ENCODE measurements at regions not wholly inside any gene's neighbourhood (a gene's known extent, or its start where the extent isn't known, plus 50 kb on each side); places are given as distances from the start of the nearest gene placed in this dataset.

DNA sequence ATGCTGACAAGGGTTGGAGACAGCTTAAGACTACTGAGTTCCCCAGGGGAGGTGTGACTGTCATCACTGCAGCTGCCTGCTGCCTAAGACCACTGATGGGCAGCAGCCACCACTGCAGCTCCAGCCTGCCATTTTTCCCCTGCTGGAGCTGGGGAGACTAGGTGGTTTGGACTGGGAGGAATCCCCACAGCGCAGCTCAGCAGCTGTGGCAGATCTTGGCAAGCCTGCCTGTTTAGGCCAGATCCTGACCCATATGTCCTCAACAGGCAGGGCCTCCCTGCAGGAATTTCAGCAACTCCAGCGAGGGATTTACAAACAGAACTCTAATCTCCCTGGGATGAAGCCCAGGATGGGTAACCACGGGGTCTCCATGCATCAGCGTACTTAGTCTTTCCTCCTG lies 356.4 kb upstream of the TOM1L1 start:
- ChIA-PET POLR2A (ENCODE audit: unreplicated experiment) (no interaction called here), CTCF (no interaction called here)
- H3K9ac ChIP-seq (ENCODE audit: low read length), result no peak overlapping the region
- no peak overlapping the region for H3K4me3 ChIP-seq (ENCODE audit: low read length)
- no peak for ATAC-seq
- no peaks in the 10 kb centered on the region for H3F3A ChIP-seq (ENCODE audit: low read length, unreplicated experiment)
- intact Hi-C loops (cut with micrococcal nuclease), result no loop called here
- H3K79me2 ChIP-seq (ENCODE audit: low read length), result no peaks in the 10 kb centered on the region
- H3K27me3 ChIP-seq (ENCODE audit: low read length), result no peaks in the 10 kb centered on the region
- H3K4me2 ChIP-seq (ENCODE audit: low read length), result no peak overlapping the region
- H3K36me3 ChIP-seq (ENCODE audit: low read depth, low read length), result no peaks in the 10 kb centered on the region
- no TSS peak for BruUV-seq (replicated peaks)
- H3K9me2 ChIP-seq (replicated peaks; ENCODE audit: low read length), result no peaks in the 10 kb centered on the region
- TF ChIP-seq, protein P1, sequence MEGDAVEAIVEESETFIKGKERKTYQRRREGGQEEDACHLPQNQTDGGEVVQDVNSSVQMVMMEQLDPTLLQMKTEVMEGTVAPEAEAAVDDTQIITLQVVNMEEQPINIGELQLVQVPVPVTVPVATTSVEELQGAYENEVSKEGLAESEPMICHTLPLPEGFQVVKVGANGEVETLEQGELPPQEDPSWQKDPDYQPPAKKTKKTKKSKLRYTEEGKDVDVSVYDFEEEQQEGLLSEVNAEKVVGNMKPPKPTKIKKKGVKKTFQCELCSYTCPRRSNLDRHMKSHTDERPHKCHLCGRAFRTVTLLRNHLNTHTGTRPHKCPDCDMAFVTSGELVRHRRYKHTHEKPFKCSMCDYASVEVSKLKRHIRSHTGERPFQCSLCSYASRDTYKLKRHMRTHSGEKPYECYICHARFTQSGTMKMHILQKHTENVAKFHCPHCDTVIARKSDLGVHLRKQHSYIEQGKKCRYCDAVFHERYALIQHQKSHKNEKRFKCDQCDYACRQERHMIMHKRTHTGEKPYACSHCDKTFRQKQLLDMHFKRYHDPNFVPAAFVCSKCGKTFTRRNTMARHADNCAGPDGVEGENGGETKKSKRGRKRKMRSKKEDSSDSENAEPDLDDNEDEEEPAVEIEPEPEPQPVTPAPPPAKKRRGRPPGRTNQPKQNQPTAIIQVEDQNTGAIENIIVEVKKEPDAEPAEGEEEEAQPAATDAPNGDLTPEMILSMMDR (conservative IDR thresholded peaks at IDR 0.05; ENCODE audit: low read depth, low read length), result no peak
- TF ChIP-seq EZH2 (IDR thresholded peaks at IDR 0.05; ENCODE audit: low read length, unreplicated experiment) (no peak), EZH2phosphoT487 (IDR thresholded peaks at IDR 0.05; ENCODE audit: borderline replicate concordance, low read length) (no peak)
- H3K27ac ChIP-seq (ENCODE audit: low read length), result no peak overlapping the region
- peaks cover 36% of the 10 kb centered on the region for H3K9me3 ChIP-seq (ENCODE audit: low read length)
- no peak for DNase-seq
- H3K4me1 ChIP-seq (ENCODE audit: insufficient read depth, low read length), result no peaks in the 10 kb centered on the region
- H2AFZ ChIP-seq (ENCODE audit: low read length), result no peak overlapping the region
- no peaks in the 10 kb centered on the region for H4K20me1 ChIP-seq (ENCODE audit: low read length)

DNA sequence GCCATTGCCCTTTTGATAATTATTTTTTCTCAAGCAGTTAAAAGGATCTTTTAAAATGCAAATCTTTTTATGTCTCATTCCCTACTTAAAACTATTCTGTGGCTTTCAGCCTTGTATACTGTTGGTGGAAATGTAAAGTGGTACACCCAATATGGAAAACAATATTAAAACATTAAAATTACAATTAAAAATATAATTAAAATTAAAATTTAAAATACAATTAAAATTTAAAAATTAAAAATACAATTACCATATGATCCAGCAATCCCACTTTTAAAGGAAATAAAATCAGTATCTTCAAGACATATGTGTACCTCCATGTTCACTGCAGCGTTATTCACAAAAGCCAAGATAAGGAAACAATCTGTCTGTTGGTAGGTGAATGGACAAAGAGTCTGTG lies 340.8 kb upstream of the TOM1L1 start:
- Histone ChIP-seq H3K9me2 (replicated peaks; ENCODE audit: low read length) (no peaks in the 10 kb centered on the region), H2AFZ (ENCODE audit: low read length) (no peak overlapping the region), H3K27ac (ENCODE audit: low read length) (no peak overlapping the region), H3K27me3 (ENCODE audit: low read length) (no peaks in the 10 kb centered on the region), H3K9me3 (ENCODE audit: low read length) (peaks cover 57% of the 10 kb centered on the region), H3K79me2 (ENCODE audit: low read length) (no peaks in the 10 kb centered on the region), H3K4me3 (ENCODE audit: low read length) (no peak overlapping the region), H3K4me1 (ENCODE audit: insufficient read depth, low read length) (no peaks in the 10 kb centered on the region), H3K4me2 (ENCODE audit: low read length) (no peak overlapping the region), H3F3A (ENCODE audit: low read length, unreplicated experiment) (no peaks in the 10 kb centered on the region), H3K36me3 (ENCODE audit: low read depth, low read length) (no peaks in the 10 kb centered on the region), H3K9ac (ENCODE audit: low read length) (no peak overlapping the region), H4K20me1 (ENCODE audit: low read length) (no peaks in the 10 kb centered on the region)
- no TSS peak for BruUV-seq (replicated peaks)
- POLR2A ChIA-PET (ENCODE audit: unreplicated experiment), result no interaction called here
- TF ChIP-seq EZH2phosphoT487 (IDR thresholded peaks at IDR 0.05; ENCODE audit: borderline replicate concordance, low read length) (no peak), EZH2 (IDR thresholded peaks at IDR 0.05; ENCODE audit: low read length, unreplicated experiment) (no peak)
- TF ChIP-seq, protein P1 (conservative IDR thresholded peaks at IDR 0.05; ENCODE audit: low read depth, low read length), result no peak
- ATAC-seq (no peak), DNase-seq (no peak)
- intact Hi-C loops (cut with micrococcal nuclease), result no loop called here
- CTCF ChIA-PET, result no interaction called here

DNA sequence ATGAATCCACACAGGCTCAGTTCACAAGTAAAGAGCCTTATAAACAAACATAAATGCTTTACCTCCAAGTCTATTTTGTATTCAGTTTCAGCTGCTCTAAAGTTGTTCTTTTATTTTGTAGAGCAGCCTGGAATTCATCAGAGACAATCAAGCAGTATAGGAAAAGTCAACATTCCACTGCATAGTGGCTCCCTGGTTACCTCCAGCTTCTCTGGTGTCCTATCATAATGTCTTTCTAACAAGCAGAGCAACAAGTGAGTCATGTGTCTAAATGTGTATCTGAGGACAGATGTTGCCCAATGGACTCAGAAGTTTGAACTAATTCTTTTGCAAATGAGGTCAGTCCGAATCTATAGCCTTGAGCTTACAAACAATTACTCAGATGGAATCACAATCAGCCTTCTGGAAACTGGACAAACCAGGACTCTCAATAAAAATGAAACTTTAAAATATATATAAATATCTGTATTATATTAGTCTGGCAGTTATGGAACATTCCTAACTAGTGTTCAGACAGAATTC lies 292.0 kb upstream of the TOM1L1 start:
- ChIA-PET POLR2A (ENCODE audit: unreplicated experiment) (no interaction called here), CTCF (no interaction called here)
- Histone ChIP-seq H3K4me3 (ENCODE audit: low read length) (no peak overlapping the region), H2AFZ (ENCODE audit: low read length) (no peak overlapping the region), H3K4me2 (ENCODE audit: low read length) (no peak overlapping the region), H3K27me3 (ENCODE audit: low read length) (no peaks in the 10 kb centered on the region), H3K4me1 (ENCODE audit: insufficient read depth, low read length) (no peaks in the 10 kb centered on the region), H3K9me3 (ENCODE audit: low read length) (peaks cover 19% of the 10 kb centered on the region), H3K9me2 (replicated peaks; ENCODE audit: low read length) (no peaks in the 10 kb centered on the region), H4K20me1 (ENCODE audit: low read length) (no peaks in the 10 kb centered on the region), H3K79me2 (ENCODE audit: low read length) (no peaks in the 10 kb centered on the region), H3F3A (ENCODE audit: low read length, unreplicated experiment) (no peaks in the 10 kb centered on the region), H3K27ac (ENCODE audit: low read length) (no peak overlapping the region), H3K9ac (ENCODE audit: low read length) (no peak overlapping the region), H3K36me3 (ENCODE audit: low read depth, low read length) (no peaks in the 10 kb centered on the region)
- BruUV-seq (replicated peaks), result no TSS peak
- ATAC-seq, result no peak
- intact Hi-C loops (cut with micrococcal nuclease), result no loop called here
- TF ChIP-seq, protein P1 (conservative IDR thresholded peaks at IDR 0.05; ENCODE audit: low read depth, low read length), result no peak
- TF ChIP-seq EZH2 (IDR thresholded peaks at IDR 0.05; ENCODE audit: low read length, unreplicated experiment), result no peak
- TF ChIP-seq EZH2phosphoT487 (IDR thresholded peaks at IDR 0.05; ENCODE audit: borderline replicate concordance, low read length), result no peak
- DNase-seq, result no peak
